GM12878 (cell line): ENCODE measurements at regions not wholly inside any gene's neighbourhood (a gene's known extent, or its start where the extent isn't known, plus 50 kb on each side); places are given as distances from the start of the nearest gene placed in this dataset.

ENCODE experiments used
- ATAC-seq: fragments of 200-7000 bp; cut with Tn5 transposase; 3 replicates; pipeline ENCODE4 v1.9.1; 2020; ENCODE audit warnings: mild to moderate bottlenecking, moderate library complexity
- BruUV-seq: library from RNA; stranded (reverse); fragments of 400-500 nt; replicated peaks from 2 replicates; lab custom pipeline; 2021; lab: Mats Ljungman, UMichigan
- CTCF ChIA-PET: fragments of 300-600 bp; sonication (Branson Sonifier 250); formaldehyde crosslinking; extraction: SDS; loops from one replicate; lab custom pipeline; 2021; ENCODE audit warnings: inconsistent platforms; lab: Yijun Ruan, JAX
- POLR2A ChIA-PET: fragments of 350-600 bp; formaldehyde crosslinking; extraction: SDS; loops from one replicate; lab custom pipeline; 2021; ENCODE audit warnings: inconsistent platforms; lab: Charles Lee
- RAD21 ChIA-PET: fragments of 300-600 bp; sonication (Branson Sonifier 250); formaldehyde crosslinking; loops from one replicate; lab custom pipeline; 2023; ENCODE audit warnings: antibody characterized with exemption; ENCODE audit not compliant: unreplicated experiment; lab: Charles Lee
- SMC1A ChIA-PET: fragments of 300-600 bp; sonication (Branson Sonifier 250); formaldehyde crosslinking; loops from one replicate; lab custom pipeline; 2023; ENCODE audit not compliant: unreplicated experiment, uncharacterized antibody; lab: Charles Lee
- DNase-seq: peaks from one replicate; pipeline ENCODE4 v3.0.0-alpha.2; 2011; ENCODE audit warnings: low read depth, low spot score
- FAIRE-seq: peaks from 3 replicates; lab custom pipeline; 2011; peaks lifted over from hg19 to GRCh38; lab: Jason Lieb, UNC
- H2AFZ ChIP-seq: 2 replicates; pipeline ENCODE4 v1.6.0; 2011; ENCODE audit warnings: low read depth, low read length, control low read depth; ENCODE audit not compliant: control insufficient read depth
- H3K27ac ChIP-seq: 2 replicates; pipeline ENCODE4 v1.5.1; 2011; ENCODE audit warnings: control low read depth; ENCODE audit not compliant: control insufficient read depth, insufficient read depth
- H3K27me3 ChIP-seq, 2 experiments: replicated peaks in 1 of 2; 2 replicates each; pipeline versions ENCODE4 v1.6.0 to v1.6.1; 2011; ENCODE audit warnings: low read length in 1 of 2; ENCODE audit not compliant: control insufficient read depth in 2 of 2, insufficient read depth in 2 of 2
- H3K36me3 ChIP-seq, 2 experiments: 2 replicates each; pipeline ENCODE4 v1.5.1; 2011; ENCODE audit warnings: low read length in 1 of 2; ENCODE audit not compliant: control insufficient read depth in 2 of 2, insufficient read depth in 2 of 2
- H3K4me1 ChIP-seq: 2 replicates; pipeline ENCODE4 v1.6.1; 2011; ENCODE audit warnings: mild to moderate bottlenecking, low read length, moderate library complexity, mixed read lengths; ENCODE audit not compliant: control insufficient read depth, insufficient read depth
- H3K4me2 ChIP-seq: 2 replicates; pipeline ENCODE4 v1.6.0; 2011; ENCODE audit warnings: control low read depth; ENCODE audit not compliant: control insufficient read depth, insufficient read depth
- H3K4me3 ChIP-seq: fragments of 200-600 bp; sonication (generic); 2 replicates; pipeline ENCODE4 v1.5.1; 2016
- H3K79me2 ChIP-seq: 2 replicates; pipeline ENCODE4 v1.6.0; 2011; ENCODE audit warnings: low read length; ENCODE audit not compliant: control insufficient read depth, insufficient read depth
- H3K9ac ChIP-seq: 2 replicates; pipeline ENCODE4 v1.8.0; 2011; ENCODE audit warnings: low read length, control low read depth, mixed read lengths; ENCODE audit not compliant: control insufficient read depth, insufficient read depth
- H3K9me3 ChIP-seq: replicated peaks from 3 replicates; pipeline ENCODE4 v1.5.1; 2011; ENCODE audit warnings: mild to moderate bottlenecking, low read length; ENCODE audit not compliant: control insufficient read depth, insufficient read depth
- H4K20me1 ChIP-seq: 2 replicates; pipeline ENCODE4 v1.6.0; 2011; ENCODE audit not compliant: control insufficient read depth, insufficient read depth
- BCL11A ChIP-seq: IDR thresholded peaks from 2 replicates; pipeline ENCODE4 v1.6.1; 2011; ENCODE audit warnings: low read depth, low read length
- CEBPZ ChIP-seq: fragments of 150-350 bp; IDR thresholded peaks from 2 replicates; pipeline ENCODE4 v1.6.1; 2016; ENCODE audit warnings: low read depth, low read length
- DPF2 ChIP-seq: fragments of 450-650 bp; IDR thresholded peaks from 2 replicates; pipeline ENCODE4 v1.6.1; 2017; ENCODE audit warnings: mild to moderate bottlenecking
- IRF4 ChIP-seq: IDR thresholded peaks from 2 replicates; pipeline ENCODE4 v1.6.1; 2011; ENCODE audit warnings: low read depth, low read length
- MYB ChIP-seq: fragments of 150-350 bp; IDR thresholded peaks from 2 replicates; pipeline ENCODE4 v1.6.1; 2014; ENCODE audit warnings: mild to moderate bottlenecking, low read depth, low read length, borderline replicate concordance
- POLR2AphosphoS2 ChIP-seq: IDR thresholded peaks from 2 replicates; pipeline ENCODE4 v1.6.1; 2011; ENCODE audit warnings: low read depth, mild to moderate bottlenecking, low read length, improper control_type of control experiment, moderate library complexity
- PRDM15 ChIP-seq: fragments of 450-650 bp; formaldehyde crosslinking; IDR thresholded peaks from 2 replicates; pipeline ENCODE4 v1.4.0; 2020; ENCODE audit warnings: mild to moderate bottlenecking, moderate library complexity
- RAD51 ChIP-seq: fragments of 450-650 bp; IDR thresholded peaks from 2 replicates; pipeline ENCODE4 v1.6.1; 2016; ENCODE audit warnings: moderate library complexity, mild to moderate bottlenecking, inconsistent platforms
- YBX1 ChIP-seq: fragments of 450-650 bp; IDR thresholded peaks from 2 replicates; pipeline ENCODE4 v1.6.1; 2016; ENCODE audit warnings: antibody characterized with exemption
- WGBS: methylation state at CpG from one replicate; pipeline ENCODE4 v1.1.6; 2016; ENCODE audit warnings: low lambda C conversion rate; ENCODE audit not compliant: insufficient replicate concordance, insufficient coverage; ENCODE audit errors: missing lambda C conversion rate; 5-methylcytosine and 5-hydroxymethylcytosine counted together
- in situ Hi-C: fragments of 300-500 bp; cut with MboI; formaldehyde crosslinking; loops from 9 replicates; pipeline ENCODE4 v1.14.3; 2018; ENCODE audit warnings: mixed read lengths
- intact Hi-C: fragments of 100-400 bp; cut with micrococcal nuclease; formaldehyde crosslinking; loops from one replicate; pipeline ENCODE4 v1.14.2; 2022; ENCODE audit not compliant: unreplicated experiment
- TF ChIP-seq, protein P1 (sequence below): fragments of 450-650 bp; IDR thresholded peaks from 2 replicates; pipeline ENCODE4 v1.6.1; 2018; ENCODE audit warnings: borderline replicate concordance, mild to moderate bottlenecking; ENCODE audit not compliant: partially characterized antibody

DNA sequence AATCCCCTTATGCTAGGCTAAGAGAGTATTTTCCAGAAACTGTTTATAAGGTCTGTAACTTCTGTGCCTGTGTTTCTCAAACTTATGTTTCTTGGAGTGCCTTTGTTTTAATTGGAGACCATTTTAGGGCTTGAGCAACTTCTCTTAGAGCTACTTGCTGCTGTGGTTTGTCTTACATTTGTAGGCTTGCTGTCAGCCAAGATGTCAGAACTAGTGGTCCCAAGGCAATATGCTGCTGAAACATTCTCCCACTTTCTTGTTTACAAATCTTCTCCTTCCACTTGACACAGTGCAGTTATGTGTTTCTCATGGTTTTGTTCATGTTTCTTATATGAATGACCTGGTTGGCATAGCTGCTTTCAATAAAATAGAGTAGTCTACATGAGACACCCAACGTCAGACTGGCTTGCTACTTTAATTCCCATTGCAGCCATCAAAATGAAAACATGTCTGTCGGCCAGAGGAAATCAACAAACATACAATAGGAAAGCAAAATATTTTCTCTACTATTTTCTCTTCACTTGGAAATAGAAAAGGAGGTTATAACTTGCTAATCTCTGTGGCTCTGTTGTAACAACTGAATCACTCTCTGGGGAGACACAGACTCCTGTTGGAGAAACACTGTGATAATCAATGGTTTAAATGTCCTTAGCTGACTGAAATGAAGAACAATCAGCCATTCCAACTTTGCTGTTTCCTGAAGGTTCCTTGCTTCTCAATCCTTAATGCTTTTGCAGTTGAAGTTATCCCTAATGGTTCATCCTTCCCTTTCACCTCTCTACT lies 426.4 kb downstream of the PDGFC start:
- H3K9me3 ChIP-seq: no peaks in the 10 kb centered on the region
- ATAC-seq (no peak), FAIRE-seq (no peak), DNase-seq (no peak)
- BruUV-seq: no TSS peak
- 3% methylated on average over 2 of the region's 2 CpGs for WGBS
- H3K4me1 ChIP-seq: no peaks in the 10 kb centered on the region
- no peak overlapping the region for H3K4me2 ChIP-seq
- no peak overlapping the region for H3K4me3 ChIP-seq
- H3K9ac ChIP-seq: no peak overlapping the region
- H3K79me2 ChIP-seq: no peaks in the 10 kb centered on the region
- in situ Hi-C loops: no loop called here
- H3K27me3 ChIP-seq: no peaks in the 10 kb centered on the region
- CTCF ChIA-PET: no interaction called here
- H3K36me3 ChIP-seq: no peaks in the 10 kb centered on the region
- POLR2A ChIA-PET: no interaction called here
- SMC1A ChIA-PET: interaction anchor here (1.1 to 1.2 kb wide), 2 partner anchors 9 to 43 kb away, joined by 3 read pairs; no protein-coding TSS in a partner anchor
- RAD21 ChIA-PET: no interaction called here
- intact Hi-C loops: no loop called here
- H4K20me1 ChIP-seq: no peaks in the 10 kb centered on the region
- no peak overlapping the region for H3K27ac ChIP-seq
- no peak overlapping the region for H2AFZ ChIP-seq
- TF ChIP-seq CEBPZ (no peak), RAD51 (no peak), IRF4 (no peak), DPF2 (no peak), PRDM15 (CRISPR knock-in tag) (no peak), YBX1 (no peak), POLR2AphosphoS2 (no peak), MYB (no peak), BCL11A (no peak)
- TF ChIP-seq, protein P1, sequence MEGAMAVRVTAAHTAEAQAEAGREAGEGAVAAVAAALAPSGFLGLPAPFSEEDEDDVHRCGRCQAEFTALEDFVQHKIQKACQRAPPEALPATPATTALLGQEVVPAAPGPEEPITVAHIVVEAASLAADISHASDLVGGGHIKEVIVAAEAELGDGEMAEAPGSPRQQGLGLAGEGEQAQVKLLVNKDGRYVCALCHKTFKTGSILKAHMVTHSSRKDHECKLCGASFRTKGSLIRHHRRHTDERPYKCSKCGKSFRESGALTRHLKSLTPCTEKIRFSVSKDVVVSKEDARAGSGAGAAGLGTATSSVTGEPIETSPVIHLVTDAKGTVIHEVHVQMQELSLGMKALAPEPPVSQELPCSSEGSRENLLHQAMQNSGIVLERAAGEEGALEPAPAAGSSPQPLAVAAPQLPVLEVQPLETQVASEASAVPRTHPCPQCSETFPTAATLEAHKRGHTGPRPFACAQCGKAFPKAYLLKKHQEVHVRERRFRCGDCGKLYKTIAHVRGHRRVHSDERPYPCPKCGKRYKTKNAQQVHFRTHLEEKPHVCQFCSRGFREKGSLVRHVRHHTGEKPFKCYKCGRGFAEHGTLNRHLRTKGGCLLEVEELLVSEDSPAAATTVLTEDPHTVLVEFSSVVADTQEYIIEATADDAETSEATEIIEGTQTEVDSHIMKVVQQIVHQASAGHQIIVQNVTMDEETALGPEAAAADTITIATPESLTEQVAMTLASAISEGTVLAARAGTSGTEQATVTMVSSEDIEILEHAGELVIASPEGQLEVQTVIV: no peak
